K562 (cell line): ENCODE measurements at regions not wholly inside any gene's neighbourhood (a gene's known extent, or its start where the extent isn't known, plus 50 kb on each side); places are given as distances from the start of the nearest gene placed in this dataset.

ENCODE experiments used
- ATAC-seq: fragments of 200-7000 bp; cut with Tn5 transposase; 3 replicates; pipeline ENCODE4 v1.9.1; 2020; ENCODE audit warnings: moderate library complexity
- BruUV-seq: library from RNA; stranded (reverse); fragments of 400-500 nt; replicated peaks from 2 replicates; lab custom pipeline; 2021; lab: Mats Ljungman, UMichigan
- CTCF ChIA-PET: fragments of 300-600 bp; formaldehyde crosslinking; extraction: SDS; loops from one replicate; lab custom pipeline; 2021; ENCODE audit warnings: low intra/inter-chr PET ratio; lab: Yijun Ruan, JAX
- POLR2A ChIA-PET: fragments of 300-600, 350-650 bp; sonication (Branson Sonifier 250); formaldehyde crosslinking; extraction: SDS; loops from one replicate; lab custom pipeline; 2021; ENCODE audit warnings: antibody characterized with exemption, inconsistent platforms; lab: Yijun Ruan, JAX
- DNase-seq, 4 experiments: peaks; one replicate each; pipeline versions ENCODE4 v3.0.0 to v3.0.0-alpha.2; 2011 to 2018; ENCODE audit warnings: low spot score in 3 of 4, mixed read lengths in 3 of 4; ENCODE audit errors: extremely low read depth in 1 of 4
- FAIRE-seq: peaks from 2 replicates; lab custom pipeline; 2011; peaks lifted over from hg19 to GRCh38; lab: Jason Lieb, UNC
- H2AFZ ChIP-seq: 2 replicates; pipeline ENCODE4 v1.6.0; 2011; ENCODE audit warnings: low read depth, low read length, control low read depth, inconsistent platforms
- H3K27ac ChIP-seq: fragments of 200-600 bp; 3 replicates; pipeline ENCODE4 v1.8.0; 2011; ENCODE audit warnings: low read depth, mild to moderate bottlenecking, control low read depth, inconsistent platforms, low read length, moderate library complexity, mixed read lengths; ENCODE audit errors: extremely low read depth
- H3K27me3 ChIP-seq, 2 experiments: fragments of 300-600 bp in 1 of 2; 2 replicates in 1 of 2; 3 replicates in 1 of 2; pipeline versions ENCODE4 v1.6.0 to v1.8.0; 2011; ENCODE audit warnings: inconsistent platforms in 2 of 2, low read length in 2 of 2, mild to moderate bottlenecking in 1 of 2, mixed read lengths in 1 of 2, moderate library complexity in 1 of 2; ENCODE audit not compliant: control insufficient read depth in 2 of 2, insufficient read depth in 2 of 2
- H3K36me3 ChIP-seq: fragments of 300-600 bp; 3 replicates; pipeline ENCODE4 v1.8.0; 2011; ENCODE audit warnings: mild to moderate bottlenecking, low read length, inconsistent platforms; ENCODE audit not compliant: control insufficient read depth, insufficient read depth
- H3K4me1 ChIP-seq, 2 experiments: fragments of 200-600 bp in 1 of 2; replicated peaks in 1 of 2; 2 replicates in 1 of 2; 3 replicates in 1 of 2; pipeline versions ENCODE4 v1.5.1 to v1.8.0; 2011; ENCODE audit warnings: inconsistent platforms in 2 of 2, low read length in 2 of 2, mild to moderate bottlenecking in 1 of 2, mixed read lengths in 1 of 2, moderate library complexity in 1 of 2; ENCODE audit not compliant: control insufficient read depth in 2 of 2, insufficient read depth in 2 of 2
- H3K4me2 ChIP-seq: 2 replicates; pipeline ENCODE4 v1.6.1; 2011; ENCODE audit warnings: low read length, control low read depth, inconsistent platforms, mixed read lengths; ENCODE audit not compliant: insufficient read depth
- H3K4me3 ChIP-seq: fragments of 200-600 bp; sonication (generic), shearing (Covaris generic); 2 replicates; pipeline ENCODE4 v1.5.1; 2016; ENCODE audit warnings: control low read depth, inconsistent platforms
- H3K79me2 ChIP-seq: fragments of 200-600 bp; 3 replicates; pipeline ENCODE4 v1.8.0; 2011; ENCODE audit warnings: low read length, inconsistent platforms; ENCODE audit not compliant: control insufficient read depth, insufficient read depth
- H3K9ac ChIP-seq, 2 experiments: 2 replicates each; pipeline versions ENCODE4 v1.6.0 to v1.6.1; 2011; ENCODE audit warnings: low read depth in 2 of 2, low read length in 2 of 2, control low read depth in 1 of 2, inconsistent platforms in 1 of 2, mild to moderate bottlenecking in 1 of 2, mixed read lengths in 1 of 2; ENCODE audit not compliant: insufficient read depth in 1 of 2
- H3K9me1 ChIP-seq: one replicate; pipeline ENCODE4 v1.6.0; 2011; ENCODE audit warnings: inconsistent platforms, mild to moderate bottlenecking, low read length, moderate library complexity; ENCODE audit not compliant: control insufficient read depth, insufficient read depth
- H3K9me3 ChIP-seq: replicated peaks from 2 replicates; pipeline ENCODE4 v1.5.1; 2011; ENCODE audit warnings: low read depth, low read length, inconsistent platforms; ENCODE audit not compliant: control insufficient read depth, insufficient read depth
- H4K20me1 ChIP-seq: replicated peaks from 2 replicates; pipeline ENCODE4 v1.6.1; 2011; ENCODE audit warnings: low read length, inconsistent platforms, mixed read lengths; ENCODE audit not compliant: control insufficient read depth, insufficient read depth
- BCLAF1 ChIP-seq, 2 experiments: fragments of 450-650 bp in 1 of 2; IDR thresholded peaks; 2 replicates each; pipeline ENCODE4 v1.6.1; 2011 to 2017; ENCODE audit warnings: low read depth in 2 of 2, antibody characterized with exemption in 1 of 2, borderline replicate concordance in 1 of 2, low read length in 1 of 2, mild to moderate bottlenecking in 1 of 2, mixed read lengths in 1 of 2; ENCODE audit not compliant: control insufficient read depth in 1 of 2
- CBFA2T3 ChIP-seq: fragments of 450-650 bp; IDR thresholded peaks from 2 replicates; pipeline ENCODE4 v1.6.1; 2017
- CTCFL ChIP-seq: IDR thresholded peaks from 2 replicates; pipeline ENCODE4 v1.6.1; 2011; ENCODE audit warnings: borderline replicate concordance, low read depth, mild to moderate bottlenecking, moderate library complexity, low read length; ENCODE audit not compliant: insufficient read depth, poor library complexity, severe bottlenecking
- DLX4 ChIP-seq: fragments of 250-450 bp; sonication (Bioruptor Pico); IDR thresholded peaks from 2 replicates; pipeline ENCODE4 v1.6.1; 2021; ENCODE audit warnings: mild to moderate bottlenecking
- FOXA3 ChIP-seq, 2 experiments: fragments of 450-650 bp in 1 of 2; sonication (generic) in 1 of 2; formaldehyde crosslinking; IDR thresholded peaks in 1 of 2; conservative IDR thresholded peaks in 1 of 2; 2 replicates each; pipeline versions ENCODE4 v1.4.0 to v1.8.0; 2020 to 2022; ENCODE audit warnings: mild to moderate bottlenecking in 2 of 2, missing genetic modification reagents in 1 of 2
- HDAC1 ChIP-seq, 2 experiments: fragments of 450-650 bp; IDR thresholded peaks; 2 replicates each; pipeline ENCODE4 v1.6.1; 2016 to 2017; ENCODE audit warnings: inconsistent platforms in 1 of 2, mild to moderate bottlenecking in 1 of 2, moderate library complexity in 1 of 2
- NR2F6 ChIP-seq: fragments of 450-650 bp; formaldehyde crosslinking; IDR thresholded peaks from 2 replicates; pipeline ENCODE4 v1.4.0; 2020; ENCODE audit warnings: mild to moderate bottlenecking
- USF2 ChIP-seq: sonication (generic); formaldehyde crosslinking; IDR thresholded peaks from 2 replicates; pipeline ENCODE4 v1.5.0; 2020; ENCODE audit warnings: missing genetic modification reagents
- WGBS: fragments of 100-300 bp; shearing (Covaris generic); methylation state at CpG from one replicate; pipeline ENCODE4 v1.1.6; 2016; ENCODE audit warnings: low coverage, mixed read lengths; ENCODE audit not compliant: insufficient coverage; ENCODE audit errors: missing lambda C conversion rate; 5-methylcytosine and 5-hydroxymethylcytosine counted together
- in situ Hi-C: fragments of 300-500 bp; cut with MboI; formaldehyde crosslinking; loops from 4 replicates; pipeline ENCODE4 v1.15.0; 2018; ENCODE audit warnings: inconsistent platforms, mixed read lengths
- intact Hi-C: fragments of 100-400 bp; cut with micrococcal nuclease; formaldehyde crosslinking; loops from 2 replicates; pipeline ENCODE4 v1.14.2; 2022

- ChIA-PET POLR2A (interaction anchor here (0.6 to 1.0 kb wide), 3 partner anchors 8 to 115 kb away, joined by 3 to 4 read pairs (median 3); no protein-coding TSS in a partner anchor), CTCF (no interaction called here)
- intact Hi-C loops, result no loop called here
- no peak overlapping the region for H3K9ac ChIP-seq
- no peaks in the 10 kb centered on the region for H3K9me1 ChIP-seq
- 30% methylated on average over 5 of the region's 5 CpGs for WGBS
- no peak for FAIRE-seq
- H3K4me2 ChIP-seq, result no peak overlapping the region
- DNase-seq, result peak in 1 of 4 experiments; percentile 27
- in situ Hi-C loops, result no loop called here
- BruUV-seq, result no TSS peak
- no peaks in the 10 kb centered on the region for H3K36me3 ChIP-seq
- H3K27ac ChIP-seq, result no peak overlapping the region
- no peaks in the 10 kb centered on the region for H3K79me2 ChIP-seq
- no peaks in the 10 kb centered on the region for H4K20me1 ChIP-seq
- H2AFZ ChIP-seq, result no peak overlapping the region
- peak; percentile 55 for ATAC-seq
- peaks cover 52 to 57% of the 10 kb centered on the region in 2 experiments for H3K27me3 ChIP-seq
- H3K9me3 ChIP-seq, result no peaks in the 10 kb centered on the region
- no peak overlapping the region for H3K4me3 ChIP-seq
- no peaks in the 10 kb centered on the region for H3K4me1 ChIP-seq
- TF ChIP-seq CBFA2T3 (peak; percentile 19; the same call in 1 of the 2 replicates), NR2F6 (CRISPR knock-in tag) (no peak)
These were observed 110.7 kb upstream of the ERRFI1 start for GRCh38 chr1:8136766-8137165.

GRCh38 chr1:8135250-8135649, 109.1 kb upstream of the ERRFI1 start:
- Histone ChIP-seq H2AFZ (no peak overlapping the region), H3K4me1 (no peaks in the 10 kb centered on the region), H3K9ac (no peak overlapping the region), H3K27me3 (peaks cover 50 to 56% of the 10 kb centered on the region in 2 experiments), H3K4me3 (no peak overlapping the region), H4K20me1 (no peaks in the 10 kb centered on the region), H3K27ac (no peak overlapping the region), H3K4me2 (no peak overlapping the region), H3K9me3 (no peaks in the 10 kb centered on the region), H3K9me1 (no peaks in the 10 kb centered on the region), H3K79me2 (no peaks in the 10 kb centered on the region), H3K36me3 (no peaks in the 10 kb centered on the region)
- ATAC-seq, result no peak
- DNase-seq, result no peak
- in situ Hi-C loops, result no loop called here
- intact Hi-C loops, result no loop called here
- BruUV-seq, result no TSS peak
- ChIA-PET POLR2A (interaction anchor here (0.7 to 1.3 kb wide), 3 partner anchors 10 to 125 kb away, joined by 3 to 4 read pairs (median 3); no protein-coding TSS in a partner anchor), CTCF (no interaction called here)
- WGBS, result 6% methylated on average over 7 of the region's 7 CpGs
- no peak for FAIRE-seq
- TF ChIP-seq DLX4 (CRISPR knock-in tag), result no peak
- TF ChIP-seq CTCFL, result no peak
- no peak for TF ChIP-seq HDAC1 (IDR thresholded peaks at IDR 0.05)
- no peak for TF ChIP-seq USF2
- TF ChIP-seq BCLAF1 (IDR thresholded peaks at IDR 0.05; ENCODE audit: borderline replicate concordance in 1 of 2, control insufficient read depth in 1 of 2, low read depth in 2 of 2, low read length in 1 of 2), result no peak
- no peak for TF ChIP-seq FOXA3 (CRISPR knock-in tag; conservative IDR thresholded peaks at IDR 0.05 in 1 of 2, IDR thresholded peaks at IDR 0.05 in 1 of 2)
